ENCODE measurements at regions not wholly inside any gene's neighbourhood (a gene's known extent, or its start where the extent isn't known, plus 50 kb on each side); places are given as distances from the start of the nearest gene placed in this dataset.

DNA sequence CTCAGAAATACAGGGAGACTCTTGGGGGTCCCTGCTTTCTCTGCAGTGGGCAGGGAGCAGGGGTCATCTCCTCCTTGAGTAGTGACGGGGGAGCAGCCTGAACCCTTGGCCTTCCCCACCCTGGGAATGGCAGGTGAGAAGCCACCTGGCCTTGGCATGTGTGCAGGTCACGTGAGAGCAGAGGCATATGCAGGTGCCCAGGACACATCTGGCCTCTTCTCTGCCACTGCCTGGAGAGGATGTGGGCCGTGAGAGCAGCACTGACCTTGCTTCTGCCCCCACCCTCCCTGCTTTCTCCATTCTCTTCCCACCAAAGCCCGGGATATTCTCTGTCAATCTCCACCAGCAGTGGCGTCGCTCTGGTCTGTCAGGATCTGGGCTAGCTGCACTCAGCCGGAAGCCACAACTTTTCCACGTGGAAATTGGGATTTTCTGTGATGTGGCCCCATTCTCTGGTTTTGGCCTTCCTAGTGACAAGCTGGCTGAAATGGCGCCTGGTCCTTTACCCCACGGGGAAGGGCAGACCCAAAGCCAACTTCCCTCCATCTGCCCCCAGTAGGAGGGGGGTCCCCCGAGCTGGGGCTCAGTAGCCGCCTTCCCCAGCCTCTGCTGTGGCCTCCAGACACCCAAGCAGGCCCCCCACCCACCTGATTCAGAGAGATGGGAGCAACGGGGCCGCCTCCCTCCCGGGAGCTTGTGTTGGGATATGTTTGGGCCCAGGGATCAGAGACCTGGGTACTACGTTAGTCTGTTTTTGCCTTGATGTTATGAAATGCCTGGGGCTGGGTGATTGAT is 70.4 kb upstream of the FCN1 start:
- no peak overlapping the region for H3K4me3 Mint-ChIP-seq
- TF ChIP-seq, protein P1, sequence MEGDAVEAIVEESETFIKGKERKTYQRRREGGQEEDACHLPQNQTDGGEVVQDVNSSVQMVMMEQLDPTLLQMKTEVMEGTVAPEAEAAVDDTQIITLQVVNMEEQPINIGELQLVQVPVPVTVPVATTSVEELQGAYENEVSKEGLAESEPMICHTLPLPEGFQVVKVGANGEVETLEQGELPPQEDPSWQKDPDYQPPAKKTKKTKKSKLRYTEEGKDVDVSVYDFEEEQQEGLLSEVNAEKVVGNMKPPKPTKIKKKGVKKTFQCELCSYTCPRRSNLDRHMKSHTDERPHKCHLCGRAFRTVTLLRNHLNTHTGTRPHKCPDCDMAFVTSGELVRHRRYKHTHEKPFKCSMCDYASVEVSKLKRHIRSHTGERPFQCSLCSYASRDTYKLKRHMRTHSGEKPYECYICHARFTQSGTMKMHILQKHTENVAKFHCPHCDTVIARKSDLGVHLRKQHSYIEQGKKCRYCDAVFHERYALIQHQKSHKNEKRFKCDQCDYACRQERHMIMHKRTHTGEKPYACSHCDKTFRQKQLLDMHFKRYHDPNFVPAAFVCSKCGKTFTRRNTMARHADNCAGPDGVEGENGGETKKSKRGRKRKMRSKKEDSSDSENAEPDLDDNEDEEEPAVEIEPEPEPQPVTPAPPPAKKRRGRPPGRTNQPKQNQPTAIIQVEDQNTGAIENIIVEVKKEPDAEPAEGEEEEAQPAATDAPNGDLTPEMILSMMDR (IDR thresholded peaks at IDR 0.05; ENCODE audit: unreplicated experiment in 3 of 3), result no peak

DNA sequence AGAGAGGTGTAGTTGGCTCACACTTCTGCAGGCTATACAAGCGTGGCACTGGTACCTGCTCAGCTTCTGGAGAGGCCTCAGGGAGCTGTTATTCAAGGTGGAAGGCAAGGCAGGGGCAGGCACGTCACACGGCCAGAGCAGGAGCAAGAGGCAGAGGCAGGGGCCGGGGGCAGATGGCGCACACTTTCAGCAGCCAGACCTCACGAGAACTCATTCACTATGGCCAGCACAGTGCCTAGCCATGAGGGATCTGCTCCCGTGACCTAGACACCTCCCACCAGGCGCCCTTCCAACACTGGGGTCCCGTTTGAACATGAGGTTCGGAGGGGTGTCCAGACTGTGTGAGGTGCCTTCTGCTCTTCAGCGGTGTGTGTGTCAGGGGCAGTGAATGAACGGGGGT is 71.0 kb upstream of the FCN1 start:
- H3K9me3 Mint-ChIP-seq, result peaks cover 34% of the 10 kb centered on the region
- H3K4me1 Mint-ChIP-seq, result no peaks in the 10 kb centered on the region
- peaks cover 36% of the 10 kb centered on the region for H3K27me3 Mint-ChIP-seq (ENCODE audit: low read depth)
- no peak overlapping the region for H3K4me3 Mint-ChIP-seq
- no peak overlapping the region for H3K27ac Mint-ChIP-seq
- TF ChIP-seq, protein P1 (IDR thresholded peaks at IDR 0.05; ENCODE audit: unreplicated experiment in 3 of 3), result no peak
- H3K36me3 Mint-ChIP-seq (ENCODE audit: low read depth), result no peaks in the 10 kb centered on the region

More for the DNA sequence above, 70.4 kb upstream of the FCN1 start:
- Mint-ChIP-seq H3K36me3 (ENCODE audit: low read depth) (no peaks in the 10 kb centered on the region), H3K27ac (no peak overlapping the region), H3K27me3 (ENCODE audit: low read depth) (peaks cover 36% of the 10 kb centered on the region), H3K4me1 (no peaks in the 10 kb centered on the region), H3K9me3 (peaks cover 39% of the 10 kb centered on the region)

DNA sequence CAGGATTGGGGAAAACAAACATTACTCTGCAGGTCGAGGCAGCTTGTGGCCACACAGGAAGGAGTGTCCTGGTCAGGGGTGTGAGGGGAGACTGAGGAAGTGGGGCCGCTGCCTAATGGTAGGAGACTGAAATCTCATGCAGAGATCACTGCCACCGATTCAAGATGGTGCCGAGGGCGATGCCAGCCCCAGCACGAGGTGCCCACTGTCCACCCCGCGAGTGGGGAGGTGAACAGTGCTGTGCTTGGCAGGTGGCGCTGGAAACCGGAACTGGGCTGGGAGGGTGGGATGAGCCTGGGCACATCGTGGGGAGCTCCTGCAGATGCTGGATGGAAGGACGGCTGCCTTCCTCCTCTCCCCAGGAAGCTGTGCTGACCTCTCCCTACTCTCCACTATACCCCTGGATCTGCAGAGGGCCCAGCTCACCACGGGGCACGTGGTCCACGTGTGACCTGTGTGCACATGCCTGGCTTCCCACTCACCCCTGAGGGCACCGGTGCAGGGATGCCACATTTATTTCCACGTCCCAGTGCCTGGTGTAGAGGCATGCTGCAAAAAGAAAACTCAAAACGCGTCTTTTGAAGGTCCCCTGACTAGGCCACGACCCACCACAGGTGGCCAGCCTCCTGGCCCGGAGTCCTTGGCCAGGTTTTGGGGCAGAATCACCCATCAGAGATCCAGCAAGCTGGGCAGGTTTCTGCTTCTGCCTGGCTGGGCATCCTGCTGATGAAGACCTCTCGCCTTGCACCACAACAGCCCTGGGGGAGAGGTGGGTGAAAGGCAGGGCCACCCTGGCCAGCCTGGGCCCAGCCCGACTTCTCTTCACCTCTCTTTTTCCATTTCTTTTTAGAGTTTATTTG is 71.7 kb upstream of the FCN1 start:
- Mint-ChIP-seq H3K36me3 (ENCODE audit: low read depth) (no peaks in the 10 kb centered on the region), H3K4me3 (no peak overlapping the region), H3K27ac (no peak overlapping the region), H3K27me3 (ENCODE audit: low read depth) (peaks cover 32% of the 10 kb centered on the region), H3K4me1 (no peaks in the 10 kb centered on the region), H3K9me3 (peaks cover 27% of the 10 kb centered on the region)
- TF ChIP-seq, protein P1 (IDR thresholded peaks at IDR 0.05; ENCODE audit: unreplicated experiment in 3 of 3), result no peak

DNA sequence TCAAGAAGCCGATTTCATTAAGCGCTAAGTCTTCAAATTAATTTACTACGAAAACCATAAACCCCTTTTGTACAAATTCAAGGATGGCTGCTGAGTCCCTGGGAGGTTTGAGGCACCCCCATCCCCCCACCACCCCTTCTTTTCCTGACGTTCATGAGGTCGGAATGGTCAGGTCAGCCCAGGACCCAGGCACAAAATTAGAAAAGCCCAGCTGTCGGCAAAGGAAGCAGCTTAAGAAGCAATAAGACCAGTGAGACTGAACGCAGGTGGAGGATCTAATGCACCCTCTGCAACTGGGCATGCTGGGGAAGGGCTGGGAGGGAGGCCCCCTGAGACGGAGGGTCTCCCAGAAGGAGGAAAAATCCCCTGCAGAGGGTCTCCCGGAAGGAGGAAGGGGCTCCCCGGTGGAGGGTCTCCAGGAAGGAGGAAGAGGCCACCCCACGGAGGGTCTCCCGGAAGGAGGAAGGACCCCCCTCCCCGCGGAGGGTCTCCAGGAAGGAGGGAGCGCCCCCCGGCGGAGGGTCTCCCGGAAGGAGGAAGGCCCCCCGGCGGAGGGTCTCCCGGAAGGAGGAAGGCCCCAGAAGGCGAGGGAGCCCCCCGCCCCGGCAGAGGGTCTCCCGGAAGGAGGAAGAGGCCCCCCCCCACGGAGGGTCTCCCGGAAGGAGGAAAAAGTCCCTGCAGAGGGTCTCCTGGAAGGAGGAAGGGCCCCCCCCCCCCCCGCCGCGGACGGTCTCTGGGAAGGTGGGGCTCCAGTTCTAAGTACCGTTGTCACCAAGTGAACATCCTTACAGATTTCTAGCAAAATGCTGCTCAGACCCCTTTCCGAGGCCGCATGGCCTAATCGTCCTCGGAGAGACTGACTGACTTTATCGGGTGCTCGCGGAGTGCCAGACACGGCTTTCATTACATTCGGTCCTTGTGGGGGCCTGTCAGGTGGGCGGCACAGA is 74.4 kb upstream of the FCN1 start:
- TF ChIP-seq, protein P1 (IDR thresholded peaks at IDR 0.05; ENCODE audit: unreplicated experiment in 3 of 3), result no peak

DNA sequence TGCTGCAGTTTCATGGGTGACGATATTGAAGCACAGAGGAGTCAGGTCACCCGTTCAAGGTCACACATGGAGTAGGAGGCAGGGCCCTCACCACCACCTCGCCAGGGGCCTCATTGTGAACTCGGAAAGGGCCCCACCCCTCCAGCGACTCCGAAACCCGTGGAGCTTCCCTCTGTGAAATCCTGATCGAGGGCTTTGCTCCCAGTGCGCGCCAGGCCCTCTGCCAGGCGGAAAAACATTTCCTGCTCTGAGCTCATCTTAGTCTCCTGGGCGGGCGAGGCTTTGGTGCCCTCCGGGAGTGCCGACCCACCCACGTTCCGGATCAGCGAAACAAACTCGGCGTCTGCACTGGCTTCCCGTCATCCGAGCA is 75.0 kb upstream of the FCN1 start:
- TF ChIP-seq, protein P1 (IDR thresholded peaks at IDR 0.05; ENCODE audit: unreplicated experiment in 3 of 3), result no peak
- no peak overlapping the region for H3K4me3 Mint-ChIP-seq
- H3K27ac Mint-ChIP-seq, result no peak overlapping the region
- H3K9me3 Mint-ChIP-seq, result peaks cover 10% of the 10 kb centered on the region
- H3K27me3 Mint-ChIP-seq (ENCODE audit: low read depth), result peaks cover 32% of the 10 kb centered on the region
- no peaks in the 10 kb centered on the region for H3K4me1 Mint-ChIP-seq
- no peaks in the 10 kb centered on the region for H3K36me3 Mint-ChIP-seq (ENCODE audit: low read depth)

More for the DNA sequence above, 74.4 kb upstream of the FCN1 start:
- Mint-ChIP-seq H3K36me3 (ENCODE audit: low read depth) (no peaks in the 10 kb centered on the region), H3K4me1 (no peaks in the 10 kb centered on the region), H3K9me3 (peaks cover 13% of the 10 kb centered on the region), H3K27ac (no peak overlapping the region), H3K4me3 (no peak overlapping the region), H3K27me3 (ENCODE audit: low read depth) (peaks cover 32% of the 10 kb centered on the region)

Measured in nephron (organoid).